Immature natural killer cell (primary cell): ENCODE measurements at regions not wholly inside any gene's neighbourhood (a gene's known extent, or its start where the extent isn't known, plus 50 kb on each side); places are given as distances from the start of the nearest gene placed in this dataset.

Source experiments
- DNase-seq, 3 donors: peaks; one replicate each; pipeline ENCODE4 v3.0.0; 2022; ENCODE audit warnings: mixed read lengths in 1 of 3
- H3K27ac Mint-ChIP-seq, 6 donors: one replicate each; pipeline ENCODE4 v1.8.0; 2020; ENCODE audit warnings: mixed read lengths in 6 of 6, mild to moderate bottlenecking in 5 of 6, inconsistent platforms in 4 of 6, moderate library complexity in 3 of 6
- H3K27me3 Mint-ChIP-seq, 3 donors: one replicate each; pipeline ENCODE4 v1.8.0; 2020 to 2021; ENCODE audit warnings: low read depth in 3 of 3, mild to moderate bottlenecking in 3 of 3, mixed read lengths in 3 of 3, moderate library complexity in 3 of 3, inconsistent platforms in 1 of 3
- H3K36me3 Mint-ChIP-seq, 3 donors: one replicate each; pipeline ENCODE4 v1.8.0; 2020; ENCODE audit warnings: mixed read lengths in 3 of 3, inconsistent platforms in 2 of 3, mild to moderate bottlenecking in 2 of 3
- H3K4me1 Mint-ChIP-seq, 2 donors: one replicate each; pipeline ENCODE4 v1.8.0; 2020; ENCODE audit warnings: inconsistent platforms in 2 of 2, mild to moderate bottlenecking in 2 of 2, mixed read lengths in 2 of 2, moderate library complexity in 1 of 2
- H3K4me3 Mint-ChIP-seq, 5 donors: one replicate each; pipeline ENCODE4 v1.8.0; 2020; ENCODE audit warnings: mild to moderate bottlenecking in 5 of 5, mixed read lengths in 5 of 5, inconsistent platforms in 3 of 5, moderate library complexity in 3 of 5
- H3K9me3 Mint-ChIP-seq, 6 donors: one replicate each; pipeline ENCODE4 v1.8.0; 2020; ENCODE audit warnings: mild to moderate bottlenecking in 6 of 6, mixed read lengths in 6 of 6, inconsistent platforms in 4 of 6, moderate library complexity in 3 of 6

- peaks cover 7 to 47% (median 18%) of the 10 kb centered on the region in 6 donors for H3K9me3 Mint-ChIP-seq
- no peak overlapping the region for H3K4me3 Mint-ChIP-seq
- no peak overlapping the region for H3K27ac Mint-ChIP-seq
- H3K27me3 Mint-ChIP-seq = no peaks in the 10 kb centered on the region
- no peak for DNase-seq
- no peaks in the 10 kb centered on the region for H3K36me3 Mint-ChIP-seq
- H3K4me1 Mint-ChIP-seq = no peaks in the 10 kb centered on the region
Measured at GRCh38 chr18:39998317-39998716, 1956.7 kb upstream of the PIK3C3 start.

GRCh38 chr18:39994498-39994897, 1960.5 kb upstream of the PIK3C3 start:
- H3K36me3 Mint-ChIP-seq = no peaks in the 10 kb centered on the region
- no peaks in the 10 kb centered on the region for H3K27me3 Mint-ChIP-seq
- DNase-seq = no peak
- H3K27ac Mint-ChIP-seq = no peak overlapping the region
- no peak overlapping the region for H3K4me3 Mint-ChIP-seq
- no peaks in the 10 kb centered on the region for H3K4me1 Mint-ChIP-seq
- H3K9me3 Mint-ChIP-seq = peaks cover 9 to 46% (median 13%) of the 10 kb centered on the region in 6 donors

GRCh38 chr18:39991696-39992265, 1963.3 kb upstream of the PIK3C3 start:
- Mint-ChIP-seq H3K27me3 (peaks cover 0 to 1% (median 0%) of the 10 kb centered on the region in 3 donors), H3K36me3 (no peaks in the 10 kb centered on the region), H3K27ac (no peak overlapping the region), H3K4me1 (no peaks in the 10 kb centered on the region), H3K9me3 (peaks cover 12 to 43% (median 14%) of the 10 kb centered on the region in 6 donors), H3K4me3 (no peak overlapping the region)
- no peak for DNase-seq

GRCh38 chr18:39990540-39990939, 1964.5 kb upstream of the PIK3C3 start:
- no peaks in the 10 kb centered on the region for H3K36me3 Mint-ChIP-seq
- H3K9me3 Mint-ChIP-seq = peaks cover 9 to 39% (median 13%) of the 10 kb centered on the region in 6 donors
- H3K4me3 Mint-ChIP-seq = no peak overlapping the region
- H3K27me3 Mint-ChIP-seq = peaks cover 0 to 3% (median 0%) of the 10 kb centered on the region in 3 donors
- no peak for DNase-seq
- H3K4me1 Mint-ChIP-seq = no peaks in the 10 kb centered on the region
- H3K27ac Mint-ChIP-seq = no peak overlapping the region

- Mint-ChIP-seq H3K4me3 (no peak overlapping the region), H3K4me1 (no peaks in the 10 kb centered on the region), H3K36me3 (no peaks in the 10 kb centered on the region), H3K27ac (no peak overlapping the region), H3K9me3 (peaks cover 3 to 22% (median 7%) of the 10 kb centered on the region in 6 donors), H3K27me3 (peaks cover 0 to 2% (median 0%) of the 10 kb centered on the region in 3 donors)
- no peak for DNase-seq
Measured at GRCh38 chr18:39976771-39977170, 1978.3 kb upstream of the PIK3C3 start.

- H3K4me1 Mint-ChIP-seq = no peaks in the 10 kb centered on the region
- H3K9me3 Mint-ChIP-seq = peaks cover 0 to 13% (median 6%) of the 10 kb centered on the region in 6 donors
- no peaks in the 10 kb centered on the region for H3K36me3 Mint-ChIP-seq
- DNase-seq = no peak
- no peak overlapping the region for H3K4me3 Mint-ChIP-seq
- peaks cover 0 to 2% (median 0%) of the 10 kb centered on the region in 3 donors for H3K27me3 Mint-ChIP-seq
- no peak overlapping the region for H3K27ac Mint-ChIP-seq
Measured at GRCh38 chr18:39972521-39972920, 1982.5 kb upstream of the PIK3C3 start.

- no peaks in the 10 kb centered on the region for H3K4me1 Mint-ChIP-seq
- peaks cover 2 to 23% (median 8%) of the 10 kb centered on the region in 6 donors for H3K9me3 Mint-ChIP-seq
- no peaks in the 10 kb centered on the region for H3K27me3 Mint-ChIP-seq
- H3K36me3 Mint-ChIP-seq = peaks cover 0 to 3% (median 0%) of the 10 kb centered on the region in 3 donors
- DNase-seq = no peak
- H3K27ac Mint-ChIP-seq = no peak overlapping the region
- H3K4me3 Mint-ChIP-seq = no peak overlapping the region
Measured at GRCh38 chr18:39969803-39970494, 1985.1 kb upstream of the PIK3C3 start.

GRCh38 chr18:39966275-39966674, 1988.8 kb upstream of the PIK3C3 start:
- Mint-ChIP-seq H3K27me3 (no peaks in the 10 kb centered on the region), H3K4me1 (no peaks in the 10 kb centered on the region)

GRCh38 chr18:39962546-39962945, 1992.5 kb upstream of the PIK3C3 start:
- Mint-ChIP-seq H3K4me1 (no peaks in the 10 kb centered on the region), H3K36me3 (peaks cover 0 to 3% (median 0%) of the 10 kb centered on the region in 3 donors), H3K27ac (no peak overlapping the region), H3K27me3 (no peaks in the 10 kb centered on the region), H3K9me3 (peaks cover 11 to 65% (median 23%) of the 10 kb centered on the region in 6 donors), H3K4me3 (no peak overlapping the region)
- DNase-seq = no peak

More at GRCh38 chr18:39966275-39966674, 1988.8 kb upstream of the PIK3C3 start:
- Mint-ChIP-seq H3K9me3 (peaks cover 4 to 38% (median 16%) of the 10 kb centered on the region in 6 donors), H3K27ac (no peak overlapping the region), H3K4me3 (no peak overlapping the region), H3K36me3 (peaks cover 0 to 3% (median 0%) of the 10 kb centered on the region in 3 donors)
- no peak for DNase-seq

- peaks cover 0 to under 1% (median 0%) of the 10 kb centered on the region in 3 donors for H3K36me3 Mint-ChIP-seq
Measured at GRCh38 chr18:39960550-39960949, 1994.5 kb upstream of the PIK3C3 start.

GRCh38 chr18:39959839-39960238, 1995.2 kb upstream of the PIK3C3 start:
- Mint-ChIP-seq H3K36me3 (no peaks in the 10 kb centered on the region), H3K27me3 (no peaks in the 10 kb centered on the region), H3K4me3 (no peak overlapping the region), H3K4me1 (no peaks in the 10 kb centered on the region), H3K9me3 (peaks cover 13 to 67% (median 24%) of the 10 kb centered on the region in 6 donors), H3K27ac (no peak overlapping the region)
- no peak for DNase-seq

More at GRCh38 chr18:39960550-39960949, 1994.5 kb upstream of the PIK3C3 start:
- Mint-ChIP-seq H3K4me1 (no peaks in the 10 kb centered on the region), H3K27ac (no peak overlapping the region), H3K4me3 (no peak overlapping the region), H3K9me3 (peaks cover 13 to 73% (median 26%) of the 10 kb centered on the region in 6 donors), H3K27me3 (no peaks in the 10 kb centered on the region)
- DNase-seq = no peak

GRCh38 chr18:39958876-39959275, 1996.2 kb upstream of the PIK3C3 start:
- H3K9me3 Mint-ChIP-seq = peaks cover 13 to 57% (median 23%) of the 10 kb centered on the region in 6 donors
- H3K27ac Mint-ChIP-seq = no peak overlapping the region

GRCh38 chr18:39952816-39953215, 2002.2 kb upstream of the PIK3C3 start:
- H3K36me3 Mint-ChIP-seq = no peaks in the 10 kb centered on the region
- H3K4me3 Mint-ChIP-seq = no peak overlapping the region
- no peak for DNase-seq
- H3K27ac Mint-ChIP-seq = no peak overlapping the region
- peaks cover 0 to 4% (median 0%) of the 10 kb centered on the region in 3 donors for H3K27me3 Mint-ChIP-seq
- H3K4me1 Mint-ChIP-seq = no peaks in the 10 kb centered on the region
- H3K9me3 Mint-ChIP-seq = peaks cover 3 to 45% (median 16%) of the 10 kb centered on the region in 6 donors

More at GRCh38 chr18:39958876-39959275, 1996.2 kb upstream of the PIK3C3 start:
- no peak overlapping the region for H3K4me3 Mint-ChIP-seq
- H3K27me3 Mint-ChIP-seq = no peaks in the 10 kb centered on the region
- H3K36me3 Mint-ChIP-seq = no peaks in the 10 kb centered on the region
- no peak for DNase-seq
- no peaks in the 10 kb centered on the region for H3K4me1 Mint-ChIP-seq

- peaks cover 3 to 44% (median 12%) of the 10 kb centered on the region in 6 donors for H3K9me3 Mint-ChIP-seq
- H3K27me3 Mint-ChIP-seq = peaks cover 0 to 4% (median 0%) of the 10 kb centered on the region in 3 donors
- H3K4me1 Mint-ChIP-seq = no peaks in the 10 kb centered on the region
- no peaks in the 10 kb centered on the region for H3K36me3 Mint-ChIP-seq
- H3K27ac Mint-ChIP-seq = no peak overlapping the region
- no peak overlapping the region for H3K4me3 Mint-ChIP-seq
- no peak for DNase-seq
Measured at GRCh38 chr18:39951142-39951720, 2003.8 kb upstream of the PIK3C3 start.
